Aorta (tissue), 5 donors: ENCODE measurements at regions not wholly inside any gene's neighbourhood (a gene's known extent, or its start where the extent isn't known, plus 50 kb on each side); places are given as distances from the start of the nearest gene placed in this dataset.

Experiments used
- ATAC-seq: fragments of 200-7000 bp; cut with Tn5 transposase; one replicate; pipeline ENCODE4 v1.9.1; 2022; ENCODE audit warnings: moderate library complexity; ENCODE audit not compliant: low FRiP score
- DNase-seq, 2 donors: peaks; one replicate each; pipeline ENCODE4 v3.0.0-alpha.2; 2020
- H3K27ac ChIP-seq, 2 donors: one replicate each; pipeline ENCODE4 v1.5.1; 2013; ENCODE audit warnings: low read length in 2 of 2, mild to moderate bottlenecking in 2 of 2, moderate library complexity in 2 of 2, control low read depth in 1 of 2, inconsistent platforms in 1 of 2, low read depth in 1 of 2
- H3K27me3 ChIP-seq, 2 donors: one replicate each; pipeline ENCODE4 v1.6.1; 2013; ENCODE audit warnings: control low read depth in 1 of 2, low read length in 1 of 2, mild to moderate bottlenecking in 1 of 2, moderate library complexity in 1 of 2; ENCODE audit not compliant: insufficient read depth in 2 of 2, control insufficient read depth in 1 of 2
- H3K36me3 ChIP-seq, 2 donors: one replicate each; pipeline ENCODE4 v1.6.1; 2013; ENCODE audit warnings: control low read depth in 1 of 2, low read length in 1 of 2, mild to moderate bottlenecking in 1 of 2; ENCODE audit not compliant: insufficient read depth in 2 of 2, control insufficient read depth in 1 of 2
- H3K4me1 ChIP-seq, 2 donors: one replicate each; pipeline ENCODE4 v1.6.1; 2013; ENCODE audit warnings: low read length in 2 of 2, control low read depth in 1 of 2, mild to moderate bottlenecking in 1 of 2, moderate library complexity in 1 of 2; ENCODE audit not compliant: insufficient read depth in 2 of 2, control insufficient read depth in 1 of 2
- H3K4me3 ChIP-seq, 2 donors: one replicate each; pipeline ENCODE4 v1.5.1; 2013; ENCODE audit warnings: low read length in 2 of 2, control low read depth in 1 of 2, mild to moderate bottlenecking in 1 of 2
- H3K9me3 ChIP-seq: one replicate; pipeline ENCODE4 v1.6.1; 2013; ENCODE audit warnings: mild to moderate bottlenecking, low read length; ENCODE audit not compliant: control insufficient read depth
- WGBS, 2 donors: extraction: QIAGEN DNeasy Blood & Tissue Kit; methylation state at CpG; one replicate each; pipeline ENCODE4 v1.1.7; 2013; 5-methylcytosine and 5-hydroxymethylcytosine counted together
- intact Hi-C, 2 donors: fragments of 100-400 bp; cut with DNase I; formaldehyde crosslinking; loops; one replicate each; pipeline versions ENCODE4 v1.14.2 to v1.15.0; 2022
- donor health status: healthy with polysubstance abuse.
- donor health status: Bipolar disorder and iron deficiency.
- donor health status: DM: no; HTN: no; CAD: no.
- donor health status: DM: no; HTN: no; CAD: no.
- donor health status: DM: yes; HTN: yes; CAD: no.

GRCh38 chr6:153599901-153600300 is 439.1 kb upstream of the OPRM1 start:
- H3K36me3 ChIP-seq: no peaks in the 10 kb centered on the region
- no peaks in the 10 kb centered on the region for H3K9me3 ChIP-seq
- H3K4me3 ChIP-seq: no peak overlapping the region
- intact Hi-C loops: no loop called here
- H3K27me3 ChIP-seq: no peaks in the 10 kb centered on the region
- 4 to 6% methylated on average over 1 of the region's 1 CpG for WGBS, 2 donors
- ATAC-seq (no peak), DNase-seq (no peak)
- H3K4me1 ChIP-seq: peaks cover 0 to 4% of the 10 kb centered on the region in 2 donors
- H3K27ac ChIP-seq: no peak overlapping the region

- H3K27ac ChIP-seq: no peak overlapping the region
- peaks cover 0 to 4% of the 10 kb centered on the region in 2 donors for H3K4me1 ChIP-seq
- no peak for DNase-seq
- intact Hi-C loops: no loop called here
- no peak for ATAC-seq
- H3K36me3 ChIP-seq: no peaks in the 10 kb centered on the region
- H3K27me3 ChIP-seq: no peaks in the 10 kb centered on the region
- no peak overlapping the region for H3K4me3 ChIP-seq
- WGBS, 2 donors: 91 to 98% methylated on average over 2 of the region's 2 CpGs
- H3K9me3 ChIP-seq: no peaks in the 10 kb centered on the region
Observed at GRCh38 chr6:153595903-153596302, 443.1 kb upstream of the OPRM1 start.

- no peak overlapping the region for H3K4me3 ChIP-seq
- intact Hi-C loops: no loop called here
- no peaks in the 10 kb centered on the region for H3K27me3 ChIP-seq
- H3K9me3 ChIP-seq: no peaks in the 10 kb centered on the region
- 86 to 92% methylated on average over 1 of the region's 1 CpG for WGBS, 2 donors
- DNase-seq (no peak), ATAC-seq (no peak)
- no peaks in the 10 kb centered on the region for H3K36me3 ChIP-seq
- H3K4me1 ChIP-seq: no peaks in the 10 kb centered on the region
- H3K27ac ChIP-seq: no peak overlapping the region
Observed at GRCh38 chr6:153594871-153595270, 444.2 kb upstream of the OPRM1 start.

- intact Hi-C loops: no loop called here
- no peak overlapping the region for H3K27ac ChIP-seq
- no peak for ATAC-seq
- H3K9me3 ChIP-seq: no peaks in the 10 kb centered on the region
- H3K4me1 ChIP-seq: no peaks in the 10 kb centered on the region
- H3K36me3 ChIP-seq: no peaks in the 10 kb centered on the region
- H3K27me3 ChIP-seq: no peaks in the 10 kb centered on the region
- DNase-seq: no peak
- H3K4me3 ChIP-seq: no peak overlapping the region
Observed at GRCh38 chr6:153591159-153591558, 447.9 kb upstream of the OPRM1 start.

- ATAC-seq (no peak), DNase-seq (no peak)
- Histone ChIP-seq H3K36me3 (no peaks in the 10 kb centered on the region), H3K27me3 (no peaks in the 10 kb centered on the region), H3K9me3 (no peaks in the 10 kb centered on the region), H3K4me3 (no peak overlapping the region), H3K4me1 (no peaks in the 10 kb centered on the region), H3K27ac (no peak overlapping the region)
- intact Hi-C loops: no loop called here
Observed at GRCh38 chr6:153590411-153590810, 448.6 kb upstream of the OPRM1 start.

GRCh38 chr6:153588330-153588729 is 450.7 kb upstream of the OPRM1 start:
- H3K4me1 ChIP-seq: no peaks in the 10 kb centered on the region
- ATAC-seq: no peak
- H3K4me3 ChIP-seq: no peak overlapping the region
- no peaks in the 10 kb centered on the region for H3K9me3 ChIP-seq
- no peaks in the 10 kb centered on the region for H3K27me3 ChIP-seq
- no peak for DNase-seq
- H3K36me3 ChIP-seq: no peaks in the 10 kb centered on the region
- intact Hi-C loops: no loop called here
- WGBS, 2 donors: 92 to 97% methylated on average over 3 of the region's 3 CpGs
- no peak overlapping the region for H3K27ac ChIP-seq

GRCh38 chr6:153583685-153584084 is 452.6 kb upstream of the RGS17 start:
- H3K4me1 ChIP-seq: no peaks in the 10 kb centered on the region
- no peak overlapping the region for H3K27ac ChIP-seq
- 77 to 84% methylated on average over 2 of the region's 2 CpGs for WGBS, 2 donors
- ATAC-seq (no peak), DNase-seq (no peak)
- H3K9me3 ChIP-seq: no peaks in the 10 kb centered on the region
- no peak overlapping the region for H3K4me3 ChIP-seq
- no peaks in the 10 kb centered on the region for H3K27me3 ChIP-seq
- H3K36me3 ChIP-seq: no peaks in the 10 kb centered on the region
- intact Hi-C loops: no loop called here

GRCh38 chr6:153580776-153581175 is 449.7 kb upstream of the RGS17 start:
- intact Hi-C loops: no loop called here
- no peak overlapping the region for H3K27ac ChIP-seq
- H3K36me3 ChIP-seq: no peaks in the 10 kb centered on the region
- DNase-seq: no peak
- H3K4me1 ChIP-seq: no peaks in the 10 kb centered on the region
- H3K27me3 ChIP-seq: no peaks in the 10 kb centered on the region
- WGBS, 2 donors: 85 to 86% methylated on average over 2 of the region's 2 CpGs
- ATAC-seq: no peak
- no peak overlapping the region for H3K4me3 ChIP-seq
- no peaks in the 10 kb centered on the region for H3K9me3 ChIP-seq

- ATAC-seq: no peak
- Histone ChIP-seq H3K4me1 (no peaks in the 10 kb centered on the region), H3K27me3 (no peaks in the 10 kb centered on the region), H3K36me3 (no peaks in the 10 kb centered on the region), H3K4me3 (no peak overlapping the region), H3K9me3 (no peaks in the 10 kb centered on the region), H3K27ac (no peak overlapping the region)
- no peak for DNase-seq
- intact Hi-C loops: no loop called here
- WGBS, 2 donors: 81 to 88% methylated on average over 3 of the region's 3 CpGs
Observed at GRCh38 chr6:153575528-153575927, 444.4 kb upstream of the RGS17 start.
